ENCODE measurements at regions not wholly inside any gene's neighbourhood (a gene's known extent, or its start where the extent isn't known, plus 50 kb on each side); places are given as distances from the start of the nearest gene placed in this dataset.
"Not testable (repeated sequence)": the region's sequence is repeated elsewhere in the genome, so short reads cannot be mapped to it uniquely, and the experiment has no call there.

DNA sequence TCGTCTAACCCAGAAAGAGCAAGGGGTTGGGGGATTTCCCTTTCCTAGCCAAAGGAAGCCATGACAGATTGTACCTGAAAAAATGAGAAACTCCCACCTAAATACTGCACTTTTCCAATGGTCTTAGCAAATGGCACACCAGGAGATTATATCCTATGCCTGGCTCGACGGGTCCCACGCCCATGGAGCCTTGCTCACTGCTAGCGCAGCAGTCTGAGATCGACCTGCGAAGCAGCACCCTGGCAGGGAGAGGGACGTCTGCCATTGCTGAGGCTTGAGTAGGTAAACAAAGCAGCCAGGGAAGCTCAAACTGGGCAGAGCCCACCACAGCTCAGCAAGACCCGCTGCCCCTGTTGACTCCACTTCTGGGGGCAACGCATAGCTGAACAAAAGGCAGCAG lies 89.9 kb downstream of the MTERF1 start:
- DNase-seq: not testable (repeated sequence)

DNA sequence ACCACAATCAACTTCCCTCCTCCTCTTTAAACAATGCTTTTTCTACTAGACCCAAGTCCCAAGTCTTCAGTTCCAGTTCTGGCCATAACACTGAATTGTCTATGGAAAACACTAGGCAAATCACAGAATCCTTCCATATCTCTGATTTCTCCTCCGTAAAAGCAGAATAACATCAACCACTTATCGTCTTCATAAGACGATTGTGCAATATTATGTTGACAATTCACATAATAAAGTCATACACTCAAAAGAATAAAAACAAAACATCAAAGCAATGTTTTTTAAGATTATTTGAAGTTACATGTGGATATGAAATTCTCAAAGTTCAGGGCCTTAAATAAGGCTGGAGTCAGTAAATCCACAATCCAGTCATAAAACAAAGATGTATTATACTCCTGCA lies 84.4 kb downstream of the MTERF1 start:
- no peak for DNase-seq

DNA sequence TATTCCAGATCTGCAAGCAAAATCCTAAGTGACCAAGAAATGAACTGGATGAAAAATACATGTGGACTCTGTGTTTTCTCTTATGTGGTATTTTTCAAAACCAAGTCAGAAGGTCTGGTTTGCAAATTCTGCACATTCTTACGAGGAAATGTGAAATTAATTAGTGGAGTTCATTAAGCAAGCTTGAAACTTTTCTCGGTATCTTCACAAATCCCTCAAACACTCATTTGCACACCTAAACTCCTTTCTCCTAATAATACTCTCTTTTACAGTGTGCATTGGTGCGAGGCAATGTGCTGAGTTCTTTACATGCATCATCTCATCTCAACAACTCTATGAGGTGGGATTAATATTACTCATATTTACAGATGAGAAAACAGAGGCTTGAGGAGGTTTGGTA lies 82.1 kb downstream of the MTERF1 start:
- no peak for DNase-seq

DNA sequence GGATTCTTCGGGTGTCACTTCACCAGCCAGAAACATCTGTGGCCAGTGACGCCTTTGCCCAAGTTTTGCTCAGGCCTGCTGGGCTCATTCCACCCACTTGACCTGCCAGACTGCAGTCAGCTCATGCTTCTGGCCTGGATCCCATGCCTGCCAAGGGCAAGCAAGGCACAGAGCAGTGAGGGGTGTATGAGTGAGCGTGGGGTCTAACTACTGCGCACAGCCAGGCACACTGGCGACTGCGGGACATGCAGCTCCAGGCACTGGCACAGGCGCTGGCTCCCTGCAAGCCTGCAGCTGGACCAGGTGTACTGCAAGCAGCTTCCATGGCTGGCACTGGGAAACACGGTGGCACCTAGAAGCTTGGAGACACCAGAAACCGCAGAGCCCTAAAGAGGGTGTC lies 80.1 kb downstream of the MTERF1 start:
- no peak for DNase-seq

DNA sequence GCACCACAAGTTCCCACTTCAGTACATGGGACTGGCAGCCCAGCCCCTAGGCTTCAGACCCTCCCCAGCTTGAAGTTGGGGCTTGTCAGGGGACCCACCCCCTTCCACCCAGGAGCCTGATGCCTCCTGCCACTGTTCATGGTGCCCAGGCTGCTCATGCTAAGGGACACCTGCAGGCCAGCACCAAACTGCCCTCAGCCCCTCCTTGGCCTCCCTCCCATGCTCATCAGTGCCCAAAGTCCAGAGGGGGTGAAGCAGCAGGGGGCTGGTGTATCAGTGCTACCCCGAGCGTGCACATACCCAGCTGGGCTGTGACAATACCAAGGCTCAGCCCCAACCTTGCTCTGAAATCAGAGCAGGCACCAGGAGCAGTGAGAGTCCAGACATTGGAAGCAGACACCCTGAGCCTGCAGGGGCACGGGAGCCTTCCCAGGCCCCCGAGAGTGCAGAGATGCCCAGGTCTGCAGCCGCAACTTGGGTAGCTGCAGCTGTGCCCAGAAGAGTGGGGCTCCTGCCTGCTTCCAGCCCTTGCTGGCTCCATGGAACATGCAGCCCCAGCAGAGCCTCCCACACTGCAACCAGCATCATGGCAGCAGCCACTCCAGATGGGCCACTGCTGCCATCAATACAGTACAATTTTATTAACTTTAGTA lies 79.0 kb downstream of the MTERF1 start:
- DNase-seq: no peak

DNA sequence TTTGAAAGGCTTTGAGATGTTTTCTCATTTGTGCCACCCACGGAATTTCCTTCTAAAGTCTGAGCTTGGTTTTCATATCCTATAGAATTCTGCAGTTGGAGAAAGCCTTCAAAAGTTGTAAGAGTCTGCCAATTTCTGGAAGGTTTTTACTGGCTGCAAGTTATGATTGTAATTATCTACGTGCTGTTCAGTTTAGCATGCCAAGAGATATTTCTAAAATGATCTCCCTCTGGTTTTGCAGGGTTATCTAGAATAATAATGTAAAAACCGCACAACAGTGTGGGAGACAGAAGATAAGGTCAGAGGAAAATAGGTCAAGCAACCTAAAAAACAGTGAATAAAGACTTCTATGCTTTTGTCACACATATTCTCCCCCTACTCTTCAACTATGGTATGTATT lies 69.3 kb downstream of the MTERF1 start:
- no peak for DNase-seq

DNA sequence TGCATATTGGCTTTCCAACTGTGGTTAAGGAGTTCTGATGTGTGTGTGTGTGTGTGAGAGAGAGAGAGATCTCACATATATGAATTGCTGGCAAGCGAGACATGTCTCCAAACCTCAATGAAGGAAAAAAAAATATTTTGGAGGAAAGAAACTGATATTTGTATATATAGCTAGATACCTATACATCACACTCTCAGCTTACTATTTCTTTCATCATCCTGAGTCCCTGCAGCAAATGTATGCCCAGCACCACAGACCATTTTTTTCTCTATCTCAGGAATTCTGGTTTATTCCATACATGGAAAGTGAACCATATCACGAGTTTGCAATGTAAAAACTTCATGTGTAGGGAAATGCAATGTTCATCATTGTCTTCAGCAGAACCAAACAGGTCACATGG lies 68.9 kb downstream of the MTERF1 start:
- DNase-seq: no peak

DNA sequence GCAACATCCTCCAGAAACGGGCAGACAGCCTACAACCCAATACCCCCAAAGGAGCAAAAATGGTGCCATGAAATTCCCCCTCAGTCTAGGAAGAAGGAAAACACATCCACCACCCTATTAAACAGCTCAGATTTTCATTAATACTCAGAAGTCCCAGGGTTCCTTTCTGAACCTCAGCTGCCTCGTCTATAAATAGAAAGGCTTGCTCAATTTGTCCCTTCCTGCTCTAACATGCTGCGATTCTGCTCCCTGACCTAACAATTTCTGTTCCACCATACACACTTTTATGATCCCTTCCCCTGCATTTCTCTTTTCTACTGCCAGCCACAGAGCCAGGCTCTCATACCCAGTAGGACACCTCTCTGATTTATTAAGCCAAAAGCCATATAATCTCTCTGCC lies 68.1 kb downstream of the MTERF1 start:
- DNase-seq: no peak

DNA sequence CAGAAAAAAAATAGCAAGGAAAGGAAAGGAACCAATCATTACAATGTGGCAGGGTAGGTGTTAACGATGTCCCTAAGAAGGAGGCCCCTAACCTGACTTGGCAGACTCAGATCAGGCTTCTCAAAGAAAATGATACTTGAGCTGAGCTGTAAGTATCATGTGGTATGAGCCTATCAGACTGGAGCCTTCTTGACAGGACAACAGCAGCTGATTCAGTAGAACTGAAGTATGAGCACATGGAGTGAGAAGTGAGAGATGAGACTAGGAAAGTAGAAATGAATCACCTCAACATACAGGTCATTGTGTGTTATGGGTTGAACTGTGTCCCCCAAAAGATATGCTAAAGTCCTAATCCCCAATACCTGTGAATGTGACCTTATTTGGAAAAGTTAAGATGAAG lies 66.3 kb downstream of the MTERF1 start:
- no peak for DNase-seq
